ENCODE measurements at regions not wholly inside any gene's neighbourhood (a gene's known extent, or its start where the extent isn't known, plus 50 kb on each side); places are given as distances from the start of the nearest gene placed in this dataset.

GRCh38 chr11:119978696-119979095 lies 159.2 kb downstream of the TRIM29 start:
- no peak for DNase-seq (ENCODE audit: low read depth, low spot score)
- ChIA-PET POLR2A (no interaction called here), CTCF (no interaction called here)
- no peak for TF ChIP-seq CTCF (IDR thresholded peaks at IDR 0.05; ENCODE audit: insufficient read depth, low read length, missing control alignments)
- no peak overlapping the region for H3K4me3 ChIP-seq (ENCODE audit: low read depth, low read length)

- ChIA-PET POLR2A (no interaction called here), CTCF (no interaction called here)
- H3K4me3 ChIP-seq (ENCODE audit: low read depth, low read length) = no peak overlapping the region
- TF ChIP-seq CTCF (IDR thresholded peaks at IDR 0.05; ENCODE audit: insufficient read depth, low read length, missing control alignments) = no peak
- no peak for DNase-seq (ENCODE audit: low read depth, low spot score)
Observed at GRCh38 chr11:119977881-119978280, 160.0 kb downstream of the TRIM29 start.

GRCh38 chr11:119977561-119977860 lies 160.4 kb downstream of the TRIM29 start:
- CTCF ChIA-PET = no interaction called here
- no peak for DNase-seq (ENCODE audit: low read depth, low spot score)
- H3K4me3 ChIP-seq (ENCODE audit: low read depth, low read length) = no peak overlapping the region
- POLR2A ChIA-PET = no interaction called here
- TF ChIP-seq CTCF (IDR thresholded peaks at IDR 0.05; ENCODE audit: insufficient read depth, low read length, missing control alignments) = no peak

GRCh38 chr11:119976805-119977560 lies 160.9 kb downstream of the TRIM29 start:
- ChIA-PET POLR2A (no interaction called here), CTCF (no interaction called here)
- no peak for DNase-seq (ENCODE audit: low read depth, low spot score)
- TF ChIP-seq CTCF (IDR thresholded peaks at IDR 0.05; ENCODE audit: insufficient read depth, low read length, missing control alignments) = no peak
- no peak overlapping the region for H3K4me3 ChIP-seq (ENCODE audit: low read depth, low read length)

- no peak for TF ChIP-seq CTCF (IDR thresholded peaks at IDR 0.05; ENCODE audit: insufficient read depth, low read length, missing control alignments)
- POLR2A ChIA-PET = no interaction called here
Observed at GRCh38 chr11:119975561-119976152, 162.3 kb downstream of the TRIM29 start.

GRCh38 chr11:119974467-119974866 lies 163.4 kb downstream of the TRIM29 start:
- H3K4me3 ChIP-seq (ENCODE audit: low read depth, low read length) = no peak overlapping the region
- CTCF ChIA-PET = no interaction called here
- POLR2A ChIA-PET = no interaction called here
- no peak for DNase-seq (ENCODE audit: low read depth, low spot score)
- TF ChIP-seq CTCF (IDR thresholded peaks at IDR 0.05; ENCODE audit: insufficient read depth, low read length, missing control alignments) = no peak

More at GRCh38 chr11:119975561-119976152, 162.3 kb downstream of the TRIM29 start:
- CTCF ChIA-PET = no interaction called here
- no peak overlapping the region for H3K4me3 ChIP-seq (ENCODE audit: low read depth, low read length)
- no peak for DNase-seq (ENCODE audit: low read depth, low spot score)
